T-cell (primary cell): ENCODE measurements at regions not wholly inside any gene's neighbourhood (a gene's known extent, or its start where the extent isn't known, plus 50 kb on each side); places are given as distances from the start of the nearest gene placed in this dataset.
A peak's percentile ranks its signal among the peaks of the same experiment; 100 is the strongest.

Experiments
- ATAC-seq, 4 experiments: fragments of 200-7000 bp in 3 of 4; fragments of 150-1000 bp in 1 of 4; cut with Tn5 transposase; replicated peaks in 1 of 4; 1 replicate in 3 of 4; 2 replicates in 1 of 4; pipeline ENCODE4 v1.10.0; 2021; ENCODE audit warnings: moderate library complexity in 3 of 4, mild to moderate bottlenecking in 2 of 4, moderate number of reproducible peaks in 1 of 4
- CTCF ChIA-PET, 2 donors: fragments of 300-600 bp; sonication (Branson Sonifier 250); formaldehyde crosslinking; loops; one replicate each; lab custom pipeline; 2022; ENCODE audit warnings: antibody characterized with exemption in 2 of 2; lab: Charles Lee
- POLR2A ChIA-PET, 2 donors: fragments of 300-600 bp; sonication (Branson Sonifier 250); formaldehyde crosslinking; loops; one replicate each; lab custom pipeline; 2022; ENCODE audit warnings: antibody characterized with exemption in 2 of 2; lab: Charles Lee
- DNase-seq, 35 experiments: peaks; one replicate each; pipeline versions ENCODE4 v3.0.0 to v3.0.0-alpha.2; 2013 to 2023
- H3K27ac ChIP-seq: one replicate; pipeline ENCODE4 v1.5.1; 2013; ENCODE audit warnings: low read length
- H3K27me3 ChIP-seq, 2 experiments: replicated peaks in 1 of 2; 1 replicate in 1 of 2; 2 replicates in 1 of 2; pipeline versions ENCODE4 v1.6.1 to v1.7.0; 2013; ENCODE audit warnings: low read length in 1 of 2, mixed read lengths in 1 of 2; ENCODE audit not compliant: control insufficient read depth in 2 of 2, insufficient read depth in 2 of 2; ENCODE audit errors: extremely low read depth in 1 of 2
- H3K36me3 ChIP-seq, 2 donors: 1 replicate in 1 of 2; 2 replicates in 1 of 2; pipeline versions ENCODE4 v1.6.1 to v1.7.0; 2013; ENCODE audit warnings: low read length in 1 of 2; ENCODE audit not compliant: control insufficient read depth in 2 of 2, insufficient read depth in 1 of 2; ENCODE audit errors: extremely low read depth in 1 of 2
- H3K4me1 ChIP-seq, 2 experiments: 1 replicate in 1 of 2; 2 replicates in 1 of 2; pipeline versions ENCODE4 v1.6.1 to v1.7.0; 2013; ENCODE audit warnings: low read length in 2 of 2, mixed read lengths in 1 of 2; ENCODE audit not compliant: insufficient read depth in 2 of 2, control insufficient read depth in 1 of 2; ENCODE audit errors: extremely low read depth in 1 of 2
- H3K4me3 ChIP-seq, 2 donors: 1 replicate in 1 of 2; 2 replicates in 1 of 2; pipeline versions ENCODE4 v1.5.1 to v1.7.0; 2013; ENCODE audit warnings: mild to moderate bottlenecking in 2 of 2, low read length in 1 of 2, moderate library complexity in 1 of 2; ENCODE audit not compliant: control insufficient read depth in 1 of 2; ENCODE audit errors: extremely low read depth in 1 of 2
- H3K9me3 ChIP-seq: 2 replicates; pipeline ENCODE4 v1.7.0; 2013
- H3K27ac Mint-ChIP-seq, 2 donors: one replicate each; pipeline ENCODE4 v1.8.0; 2020 to 2021; ENCODE audit warnings: mild to moderate bottlenecking in 2 of 2, mixed read lengths in 2 of 2
- H3K27me3 Mint-ChIP-seq, 2 donors: one replicate each; pipeline ENCODE4 v1.8.0; 2021 to 2022; ENCODE audit warnings: mixed read lengths in 2 of 2
- H3K36me3 Mint-ChIP-seq: one replicate; pipeline ENCODE4 v1.8.0; 2021; ENCODE audit warnings: mixed read lengths
- H3K4me1 Mint-ChIP-seq, 3 donors: one replicate each; pipeline ENCODE4 v1.8.0; 2020 to 2022; ENCODE audit warnings: mixed read lengths in 3 of 3, mild to moderate bottlenecking in 1 of 3
- H3K4me3 Mint-ChIP-seq, 3 donors: one replicate each; pipeline ENCODE4 v1.8.0; 2020 to 2022; ENCODE audit warnings: mild to moderate bottlenecking in 3 of 3, mixed read lengths in 3 of 3, moderate library complexity in 3 of 3
- H3K9me3 Mint-ChIP-seq, 3 donors: one replicate each; pipeline ENCODE4 v1.8.0; 2020 to 2022; ENCODE audit warnings: mixed read lengths in 3 of 3
- whole genome bisulfite sequencing: methylation state at CpG from one replicate; pipeline ENCODE4 v1.1.5; 2013; ENCODE audit warnings: missing lambda C conversion rate; ENCODE audit not compliant: insufficient coverage; 5-methylcytosine and 5-hydroxymethylcytosine counted together

DNA sequence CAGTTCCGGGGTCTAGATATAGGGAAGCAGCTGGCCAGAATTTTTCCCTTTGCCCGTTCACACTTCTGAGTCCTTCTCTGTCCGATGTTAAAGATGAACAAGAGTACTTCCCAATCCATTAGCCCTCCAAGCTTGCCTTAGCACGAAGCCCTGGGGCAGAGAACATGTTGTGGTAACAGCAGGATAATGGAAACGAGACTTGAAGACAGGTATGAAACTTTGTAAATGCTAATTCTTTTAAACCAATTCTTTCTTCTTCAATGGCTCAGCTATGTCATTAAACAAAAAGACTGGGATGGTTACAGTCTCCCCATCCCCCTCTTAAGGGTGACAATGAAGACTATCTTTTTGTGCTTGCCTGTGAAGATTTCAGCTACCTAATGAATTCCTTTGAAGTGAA is 218.5 kb downstream of the PLA2G4A start:
- Mint-ChIP-seq H3K36me3 (no peaks in the 10 kb centered on the region), H3K27ac (no peak overlapping the region), H3K4me3 (no peak overlapping the region), H3K9me3 (no peaks in the 10 kb centered on the region), H3K27me3 (peaks cover 0 to 7% of the 10 kb centered on the region in 2 donors), H3K4me1 (no peaks in the 10 kb centered on the region)
- Histone ChIP-seq H3K27me3 (no peaks in the 10 kb centered on the region), H3K9me3 (no peaks in the 10 kb centered on the region), H3K4me1 (no peaks in the 10 kb centered on the region), H3K27ac (no peak overlapping the region), H3K36me3 (no peaks in the 10 kb centered on the region), H3K4me3 (no peak overlapping the region)
- ChIA-PET CTCF (no interaction called here), POLR2A (no interaction called here)
- DNase-seq, result no peak
- ATAC-seq, result no peak
- 100% methylated on average over 1 of the region's 5 CpGs for WGBS

DNA sequence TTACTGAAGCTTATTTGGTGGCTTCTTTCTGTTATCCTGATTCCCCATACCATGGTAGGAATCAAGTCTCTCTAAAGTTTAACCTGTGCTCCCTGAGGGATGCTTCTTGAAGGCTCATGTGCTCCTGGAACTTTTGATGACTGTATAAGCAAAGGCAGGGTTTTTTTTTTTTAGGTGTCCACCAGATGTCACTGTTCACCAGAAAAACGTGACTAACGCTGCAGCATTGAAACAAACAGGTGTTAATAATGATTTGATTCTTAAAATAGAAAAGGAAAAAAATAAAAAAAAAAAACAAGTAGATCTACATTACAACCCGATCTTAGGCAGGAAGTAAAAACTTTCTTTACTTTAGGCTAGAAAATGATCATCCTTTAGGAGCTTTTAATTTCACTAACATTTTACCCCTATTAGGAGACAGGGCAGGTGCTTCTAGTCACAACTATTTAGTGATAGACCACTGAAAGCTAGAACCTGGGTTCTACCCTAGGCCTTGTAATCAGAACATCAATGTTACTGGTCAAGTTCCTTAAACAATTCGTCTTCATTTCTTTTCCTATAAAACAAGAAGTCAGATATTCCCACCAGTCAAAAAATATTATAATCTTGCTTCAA is 223.0 kb downstream of the PLA2G4A start:
- H3K27me3 ChIP-seq, result no peaks in the 10 kb centered on the region
- peaks cover 0 to 4% of the 10 kb centered on the region in 2 donors for H3K27me3 Mint-ChIP-seq
- ChIA-PET CTCF (interaction anchor here (0.6 to 1.4 kb wide), 13 partner anchors 10 to 1715 kb away, joined by 3 to 9 read pairs (median 4); no protein-coding TSS in a partner anchor), POLR2A (interaction anchor here in 1 of 2 donors (0.6 kb wide), 1 partner anchor 262 kb away, joined by 4 read pairs; no protein-coding TSS in a partner anchor)
- no peak overlapping the region for H3K4me3 Mint-ChIP-seq
- H3K27ac Mint-ChIP-seq, result no peak overlapping the region
- no peaks in the 10 kb centered on the region for H3K9me3 ChIP-seq
- H3K4me1 Mint-ChIP-seq, result peaks cover 2 to 8% (median 3%) of the 10 kb centered on the region in 3 donors
- no peaks in the 10 kb centered on the region for H3K9me3 Mint-ChIP-seq
- 23% methylated on average over 1 of the region's 4 CpGs for WGBS
- peak in 2 of 35 experiments; percentile 1 to 61 for DNase-seq
- H3K27ac ChIP-seq, result no peak overlapping the region
- H3K4me1 ChIP-seq, result no peaks in the 10 kb centered on the region
- no peak overlapping the region for H3K4me3 ChIP-seq
- H3K36me3 Mint-ChIP-seq, result no peaks in the 10 kb centered on the region
- peak in 1 of 4 experiments; percentile 29 for ATAC-seq
- H3K36me3 ChIP-seq, result no peaks in the 10 kb centered on the region

DNA sequence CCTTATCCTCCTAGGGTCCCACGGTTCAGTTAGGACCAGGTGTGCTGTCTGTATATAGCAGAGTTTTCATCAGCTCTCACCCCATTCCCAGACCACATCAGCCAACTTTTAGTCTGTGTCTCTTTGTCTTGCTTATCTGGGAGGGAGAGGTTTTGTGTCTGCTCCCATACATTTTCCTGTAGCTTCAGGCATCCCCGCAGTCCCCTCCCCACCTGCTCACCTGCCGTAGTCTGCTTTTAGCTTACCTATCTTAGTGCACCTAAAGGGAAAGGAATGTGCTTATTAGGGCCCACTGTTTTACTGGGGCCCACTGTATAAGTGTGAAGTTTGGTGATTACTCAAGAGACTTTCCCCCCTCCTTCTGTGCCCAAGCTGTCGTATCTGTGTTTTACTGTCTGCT is 225.1 kb downstream of the PLA2G4A start:
- no CpG with 5 or more reads among the region's 4 CpGs for WGBS
- no peaks in the 10 kb centered on the region for H3K27me3 Mint-ChIP-seq
- H3K4me3 ChIP-seq, result no peak overlapping the region
- H3K4me1 Mint-ChIP-seq, result peaks cover 2 to 8% (median 3%) of the 10 kb centered on the region in 3 donors
- ATAC-seq, result no peak
- H3K36me3 ChIP-seq, result no peaks in the 10 kb centered on the region
- no peak for DNase-seq
- H3K4me3 Mint-ChIP-seq, result no peak overlapping the region
- CTCF ChIA-PET, result interaction anchor here in 1 of 2 donors (0.6 to 0.7 kb wide), 2 partner anchors 467 to 1653 kb away, joined by 4 to 5 read pairs; no protein-coding TSS in a partner anchor
- H3K27me3 ChIP-seq, result no peaks in the 10 kb centered on the region
- H3K9me3 ChIP-seq, result no peaks in the 10 kb centered on the region
- H3K4me1 ChIP-seq, result no peaks in the 10 kb centered on the region
- no peaks in the 10 kb centered on the region for H3K9me3 Mint-ChIP-seq
- H3K27ac Mint-ChIP-seq, result no peak overlapping the region
- H3K36me3 Mint-ChIP-seq, result no peaks in the 10 kb centered on the region
- POLR2A ChIA-PET, result no interaction called here
- no peak overlapping the region for H3K27ac ChIP-seq

DNA sequence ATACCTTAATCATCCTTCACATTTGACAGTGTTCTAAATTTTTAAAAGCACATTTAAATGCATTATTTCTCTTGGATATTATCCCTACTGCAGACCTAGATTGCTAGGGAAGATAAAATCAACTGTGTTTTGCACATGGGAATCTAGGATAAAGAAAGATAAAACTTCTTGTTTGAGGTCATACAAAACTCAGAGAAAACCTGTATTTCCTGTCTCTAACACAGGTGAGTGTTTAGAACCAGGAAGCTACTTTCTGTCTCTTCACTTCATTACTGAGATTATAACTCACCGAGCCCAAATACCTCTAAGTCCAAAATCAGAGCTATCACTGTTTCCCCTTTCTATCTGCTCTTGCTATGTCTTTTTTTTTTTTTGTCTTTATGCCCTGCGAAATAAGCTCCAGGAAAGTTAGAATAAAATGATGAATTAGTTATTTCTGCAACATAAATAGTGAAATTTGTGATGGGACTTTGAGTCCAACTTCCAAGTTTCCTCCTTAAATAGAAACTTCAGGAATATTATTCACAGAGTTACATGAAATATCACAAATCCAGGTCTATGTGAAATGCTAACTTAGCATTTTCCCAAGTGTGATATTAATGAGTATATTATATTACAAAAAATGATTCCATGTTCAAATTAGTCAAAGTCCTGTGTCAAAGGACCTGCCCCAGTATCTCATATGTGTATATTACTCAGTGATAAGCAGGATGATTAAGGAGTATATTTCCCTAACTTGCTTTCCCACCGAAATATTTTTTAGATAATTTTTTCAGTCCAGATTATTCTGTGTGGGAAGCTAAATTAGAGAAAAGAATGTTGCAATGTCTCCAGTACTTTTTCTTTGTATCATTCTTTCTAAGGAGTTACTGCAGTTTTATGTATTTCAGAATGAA is 226.4 kb downstream of the PLA2G4A start:
- no peaks in the 10 kb centered on the region for H3K9me3 Mint-ChIP-seq
- H3K4me1 ChIP-seq, result no peaks in the 10 kb centered on the region
- H3K27me3 ChIP-seq, result no peaks in the 10 kb centered on the region
- no peaks in the 10 kb centered on the region for H3K9me3 ChIP-seq
- no CpG with 5 or more reads among the region's 3 CpGs for WGBS
- no peak overlapping the region for H3K27ac ChIP-seq
- no peak overlapping the region for H3K4me3 ChIP-seq
- ATAC-seq, result no peak
- ChIA-PET CTCF (no interaction called here), POLR2A (no interaction called here)
- no peaks in the 10 kb centered on the region for H3K27me3 Mint-ChIP-seq
- no peak overlapping the region for H3K27ac Mint-ChIP-seq
- DNase-seq, result no peak
- peaks cover 2 to 8% (median 3%) of the 10 kb centered on the region in 3 donors for H3K4me1 Mint-ChIP-seq
- no peaks in the 10 kb centered on the region for H3K36me3 ChIP-seq
- no peak overlapping the region for H3K4me3 Mint-ChIP-seq
- no peaks in the 10 kb centered on the region for H3K36me3 Mint-ChIP-seq

DNA sequence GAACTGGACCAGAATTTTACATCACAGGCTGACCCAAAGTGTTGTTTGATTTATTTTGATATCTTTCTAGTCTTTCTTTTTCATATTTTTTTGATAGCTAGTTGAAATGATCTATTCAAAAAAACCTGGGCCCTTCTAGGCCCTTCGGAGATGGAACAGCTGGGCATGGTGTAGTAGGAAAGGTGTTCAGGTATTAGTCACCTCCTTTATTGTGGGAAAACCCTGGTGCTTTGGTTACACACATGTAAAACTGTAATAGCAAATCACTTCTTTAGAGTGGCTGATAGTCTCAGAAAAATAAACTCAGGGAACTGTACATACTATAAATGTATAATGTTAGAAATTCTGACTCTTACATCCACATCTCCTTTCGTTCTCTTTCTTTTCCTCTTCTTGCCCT is 234.5 kb downstream of the PLA2G4A start:
- Mint-ChIP-seq H3K4me1 (no peaks in the 10 kb centered on the region), H3K27ac (no peak overlapping the region), H3K4me3 (no peak overlapping the region), H3K9me3 (no peaks in the 10 kb centered on the region), H3K27me3 (peaks cover 0 to 6% of the 10 kb centered on the region in 2 donors), H3K36me3 (no peaks in the 10 kb centered on the region)
- H3K9me3 ChIP-seq, result no peaks in the 10 kb centered on the region
- no peaks in the 10 kb centered on the region for H3K27me3 ChIP-seq
- H3K4me3 ChIP-seq, result no peak overlapping the region
- H3K4me1 ChIP-seq, result no peaks in the 10 kb centered on the region
- POLR2A ChIA-PET, result no interaction called here
- no peak for DNase-seq
- ATAC-seq, result no peak
- CTCF ChIA-PET, result no interaction called here
- H3K36me3 ChIP-seq, result no peaks in the 10 kb centered on the region
- whole genome bisulfite sequencing, result no CpG with 5 or more reads among the region's 2 CpGs
- no peak overlapping the region for H3K27ac ChIP-seq

DNA sequence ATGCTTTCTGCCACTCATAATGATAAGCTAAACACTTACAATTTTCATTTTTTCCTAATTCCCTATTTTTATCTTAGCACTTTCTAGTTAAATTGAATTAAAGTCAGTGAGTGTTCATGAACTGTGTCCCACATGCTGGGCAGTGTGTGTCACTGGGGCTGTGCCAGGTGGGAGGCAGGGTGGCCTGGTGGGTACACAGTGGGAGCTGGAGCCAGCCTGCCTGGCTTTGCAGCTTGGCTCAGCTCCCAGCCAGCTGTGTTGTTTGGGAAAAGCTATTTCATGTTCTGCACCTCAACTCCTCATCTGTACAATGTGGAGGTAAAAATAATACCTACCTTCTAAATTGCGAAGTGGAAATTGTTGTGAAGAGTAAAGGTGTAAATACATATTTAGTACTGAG is 238.4 kb downstream of the PLA2G4A start:
- H3K9me3 Mint-ChIP-seq, result no peaks in the 10 kb centered on the region
- Histone ChIP-seq H3K4me1 (no peaks in the 10 kb centered on the region), H3K9me3 (no peaks in the 10 kb centered on the region), H3K27me3 (no peaks in the 10 kb centered on the region), H3K36me3 (no peaks in the 10 kb centered on the region), H3K4me3 (no peak overlapping the region), H3K27ac (no peak overlapping the region)
- CTCF ChIA-PET, result interaction anchor here in 1 of 2 donors (1.8 kb wide), 1 partner anchor 16 kb away, joined by 9 read pairs; no protein-coding TSS in a partner anchor
- H3K4me1 Mint-ChIP-seq, result no peaks in the 10 kb centered on the region
- H3K36me3 Mint-ChIP-seq, result no peaks in the 10 kb centered on the region
- DNase-seq (no peak), ATAC-seq (no peak)
- WGBS, result no CpG with 5 or more reads among the region's 1 CpG
- H3K4me3 Mint-ChIP-seq, result no peak overlapping the region
- H3K27ac Mint-ChIP-seq, result no peak overlapping the region
- H3K27me3 Mint-ChIP-seq, result peaks cover 0 to 6% of the 10 kb centered on the region in 2 donors
- POLR2A ChIA-PET, result no interaction called here
